GM21737 (cell line): ENCODE measurements at regions not wholly inside any gene's neighbourhood (a gene's known extent, or its start where the extent isn't known, plus 50 kb on each side); places are given as distances from the start of the nearest gene placed in this dataset.
"Not testable (repeated sequence)": the region's sequence is repeated elsewhere in the genome, so short reads cannot be mapped to it uniquely, and the experiment has no call there.

ENCODE experiments used
- ATAC-seq: cut with Tn5 transposase; IDR thresholded peaks from one replicate; pipeline ENCODE4 v1.9.1; 2021; ENCODE audit warnings: mild to moderate bottlenecking, moderate library complexity; ENCODE audit not compliant: unreplicated experiment

DNA sequence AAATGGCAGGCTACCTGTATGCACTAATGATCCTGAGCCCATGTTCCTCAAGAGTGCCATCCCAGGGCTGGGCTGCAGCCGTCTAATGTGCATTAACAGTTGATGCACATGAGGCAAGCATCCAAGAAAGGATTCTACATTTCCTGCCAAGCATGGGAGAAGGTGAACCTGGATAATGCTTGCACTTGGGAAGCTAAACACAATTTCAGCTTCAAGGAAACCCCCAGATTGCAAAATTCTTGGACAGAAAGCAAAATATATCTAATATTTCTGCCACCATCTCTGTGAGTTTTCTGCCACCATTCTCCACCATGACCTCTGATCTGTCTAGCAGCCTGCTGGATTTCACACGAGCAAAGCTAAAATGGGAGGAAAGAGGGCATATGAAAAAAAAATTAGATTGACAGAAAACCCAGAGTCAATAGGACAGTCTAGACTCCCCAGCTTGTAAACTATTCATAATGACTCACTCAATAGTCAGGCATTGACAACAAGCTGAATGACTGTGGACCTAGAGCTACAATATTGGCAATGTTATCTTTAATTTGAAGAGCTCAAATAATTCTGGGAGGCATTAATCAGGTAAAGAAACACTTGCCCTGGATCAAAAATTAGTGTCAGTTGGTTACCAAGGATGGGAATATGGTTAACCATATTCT lies 91.9 kb upstream of the BCL2L14 start:
- no peak for ATAC-seq

DNA sequence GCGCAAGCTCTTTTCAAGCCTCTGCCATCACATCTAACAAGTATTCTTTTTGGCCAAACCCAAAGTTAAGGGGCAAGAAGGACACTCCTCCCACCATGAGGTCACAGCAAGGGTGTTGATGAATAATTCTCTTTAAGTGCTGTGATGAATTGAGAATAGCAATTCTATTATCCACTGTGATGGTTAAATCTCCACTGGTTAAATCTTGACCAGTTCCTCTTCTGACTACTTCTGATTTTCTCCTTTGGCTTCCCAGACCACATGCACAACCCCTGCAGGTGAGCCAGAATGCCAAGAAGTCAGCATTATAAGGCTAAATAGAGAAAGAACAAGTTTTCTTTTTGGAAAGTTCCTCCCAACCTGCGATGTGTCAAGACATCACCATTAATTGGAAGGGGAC lies 90.6 kb upstream of the BCL2L14 start:
- ATAC-seq, result no peak

DNA sequence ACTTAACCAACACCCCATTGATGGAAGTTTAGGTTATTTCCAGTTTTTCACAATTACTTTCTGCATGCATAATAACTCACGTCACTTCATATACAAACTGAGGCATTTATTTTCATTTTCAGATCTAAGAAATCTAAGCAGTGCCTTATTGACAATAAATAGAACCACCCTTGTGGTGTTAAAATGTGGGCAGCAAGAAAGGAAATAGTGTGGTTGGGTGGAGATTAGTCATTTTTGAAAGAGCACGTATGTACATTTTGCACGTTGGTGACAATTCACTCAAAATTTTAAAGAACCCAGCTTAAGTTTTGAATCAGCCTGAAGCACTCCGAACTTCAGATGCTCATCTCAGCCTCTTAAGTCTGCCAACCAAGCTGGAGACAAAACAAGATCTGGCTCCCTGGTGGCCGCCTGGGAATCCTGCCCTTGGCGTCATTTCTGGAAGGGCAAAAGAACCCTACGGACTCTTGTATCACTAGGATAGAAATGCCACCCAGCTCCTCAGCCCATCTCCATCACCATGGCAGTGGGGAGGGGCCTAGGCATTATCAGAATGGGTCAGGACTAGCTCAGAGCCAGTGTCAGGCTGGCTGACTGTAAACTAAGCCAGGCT lies 89.5 kb upstream of the BCL2L14 start:
- peak; percentile 78 for ATAC-seq

- ATAC-seq, result no peak
Observed at GRCh38 chr12:11984417-11984816, 86.3 kb upstream of the BCL2L14 start.

- ATAC-seq, result no peak
Observed at GRCh38 chr12:11986165-11986564, 84.6 kb upstream of the BCL2L14 start.

DNA sequence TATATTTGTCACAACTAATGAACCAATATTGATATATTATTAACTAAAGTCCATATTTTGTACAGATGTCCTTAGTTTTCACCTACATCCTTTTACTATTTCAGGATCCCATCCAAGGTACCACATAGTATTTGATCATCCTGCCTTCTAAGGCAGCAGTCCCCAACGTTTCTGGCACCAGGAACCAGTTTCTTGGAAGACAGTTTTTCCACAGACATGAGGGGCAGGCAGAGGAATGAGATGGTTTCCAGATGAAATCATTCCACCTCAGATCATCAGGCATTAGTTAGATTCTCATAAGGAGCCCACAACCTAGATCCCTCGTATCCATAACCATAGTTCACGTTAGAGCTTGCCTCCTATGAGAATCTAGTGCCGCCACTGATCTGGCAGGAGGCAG lies 82.8 kb upstream of the BCL2L14 start:
- ATAC-seq, result no peak

DNA sequence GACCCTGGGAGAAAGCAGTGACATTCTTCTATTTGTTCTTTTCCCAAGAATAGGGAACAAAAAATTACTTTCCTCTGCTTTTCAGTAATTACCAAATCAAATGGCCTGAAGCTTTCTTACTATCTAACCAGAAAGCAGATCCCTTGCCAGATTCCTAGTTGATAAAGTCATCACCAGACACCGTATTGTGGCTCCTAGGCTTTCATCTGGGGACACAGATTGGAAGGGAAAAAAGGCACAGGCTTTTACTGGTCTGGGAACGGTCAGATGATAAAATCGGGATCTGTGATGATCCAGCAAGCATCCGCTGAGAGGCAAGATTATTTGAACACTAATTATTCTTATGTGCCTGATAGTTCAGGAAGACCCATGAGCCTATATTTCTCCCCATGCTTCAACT lies 79.1 kb upstream of the BCL2L14 start:
- no peak for ATAC-seq

- no peak for ATAC-seq
Observed at GRCh38 chr12:11992515-11992914, 78.2 kb upstream of the BCL2L14 start.

GRCh38 chr12:11998307-11998943 lies 72.3 kb upstream of the BCL2L14 start:
- not testable (repeated sequence) for ATAC-seq

DNA sequence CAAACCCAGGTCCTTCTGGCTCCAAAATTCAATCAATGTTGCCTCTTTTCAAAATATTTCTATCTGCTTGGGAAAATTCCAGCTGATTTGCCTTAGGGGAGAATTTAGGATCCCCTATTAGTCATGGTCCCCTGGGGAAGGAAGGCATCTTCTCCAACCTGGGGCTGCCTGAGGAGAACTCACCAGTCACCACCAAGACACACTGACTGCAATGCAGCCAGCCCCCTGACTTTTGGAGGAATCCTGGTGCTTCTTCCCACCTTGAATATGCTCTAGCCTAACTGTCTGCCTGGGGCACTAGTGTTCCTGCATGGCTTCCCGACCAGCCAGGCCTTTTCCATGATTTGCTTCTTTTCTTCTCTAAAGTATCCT lies 71.8 kb upstream of the BCL2L14 start:
- ATAC-seq, result no peak

GRCh38 chr12:12003609-12004008 lies 67.1 kb upstream of the BCL2L14 start:
- ATAC-seq, result no peak

- ATAC-seq, result no peak
Observed at GRCh38 chr12:12004524-12004923, 66.2 kb upstream of the BCL2L14 start.

DNA sequence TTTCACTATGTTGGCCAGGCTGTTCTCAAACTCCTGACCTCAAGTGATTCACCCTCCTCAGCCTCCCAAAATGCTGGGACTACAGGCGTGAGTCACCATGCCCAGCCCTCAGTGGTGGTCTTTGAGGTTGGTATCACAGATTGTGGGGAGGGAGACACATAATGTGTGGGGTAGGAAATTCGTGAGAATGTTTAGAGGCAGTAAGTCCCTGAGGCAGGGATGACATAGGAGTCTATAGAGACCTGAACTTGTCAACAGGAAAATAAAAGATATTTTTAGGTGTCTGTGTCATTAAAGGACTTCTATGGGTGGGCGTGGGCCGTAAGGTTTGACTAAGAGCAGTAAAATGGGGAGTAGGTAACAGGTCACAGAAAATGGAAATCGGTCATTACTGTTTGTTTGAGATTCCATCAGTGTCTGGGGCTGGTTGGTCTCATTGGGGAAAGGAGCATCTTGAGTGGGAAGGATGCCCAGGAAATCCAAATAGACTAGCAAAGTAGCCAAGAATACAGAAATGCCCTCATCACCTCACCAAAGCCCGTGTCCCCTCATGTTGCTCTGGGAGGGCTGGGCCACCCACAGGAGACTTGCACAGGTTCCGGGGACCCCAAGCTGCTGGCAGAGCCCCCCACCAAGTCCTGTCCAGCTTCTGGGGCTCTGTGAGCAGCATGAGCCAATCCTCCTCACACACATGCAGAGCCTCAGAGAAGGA lies 63.6 kb upstream of the BCL2L14 start:
- no peak for ATAC-seq

DNA sequence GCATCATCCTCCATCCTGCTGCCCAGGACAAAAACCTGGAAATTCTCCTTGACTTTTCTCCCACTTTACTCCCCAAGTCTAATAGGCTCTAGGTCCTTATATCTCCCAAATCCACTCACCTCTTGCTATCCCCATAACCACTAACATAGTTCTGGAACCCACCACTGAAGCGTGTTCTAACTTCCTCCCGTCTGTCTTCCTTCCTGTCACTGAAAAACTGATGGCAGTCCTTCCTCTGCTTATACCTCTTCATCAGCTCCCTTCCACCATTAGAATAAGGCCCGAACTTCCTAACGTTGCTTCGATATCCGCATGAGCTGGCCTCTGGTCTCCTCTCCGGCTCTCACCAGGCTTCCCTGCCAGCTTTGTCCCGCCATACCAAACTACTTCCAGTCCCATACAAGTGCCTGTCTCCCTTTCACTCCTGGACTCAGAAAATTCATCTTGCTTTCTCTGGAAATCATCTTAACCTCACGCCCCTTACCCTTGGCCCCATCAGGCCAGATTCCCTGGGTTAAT lies 63.0 kb upstream of the BCL2L14 start:
- ATAC-seq, result no peak

DNA sequence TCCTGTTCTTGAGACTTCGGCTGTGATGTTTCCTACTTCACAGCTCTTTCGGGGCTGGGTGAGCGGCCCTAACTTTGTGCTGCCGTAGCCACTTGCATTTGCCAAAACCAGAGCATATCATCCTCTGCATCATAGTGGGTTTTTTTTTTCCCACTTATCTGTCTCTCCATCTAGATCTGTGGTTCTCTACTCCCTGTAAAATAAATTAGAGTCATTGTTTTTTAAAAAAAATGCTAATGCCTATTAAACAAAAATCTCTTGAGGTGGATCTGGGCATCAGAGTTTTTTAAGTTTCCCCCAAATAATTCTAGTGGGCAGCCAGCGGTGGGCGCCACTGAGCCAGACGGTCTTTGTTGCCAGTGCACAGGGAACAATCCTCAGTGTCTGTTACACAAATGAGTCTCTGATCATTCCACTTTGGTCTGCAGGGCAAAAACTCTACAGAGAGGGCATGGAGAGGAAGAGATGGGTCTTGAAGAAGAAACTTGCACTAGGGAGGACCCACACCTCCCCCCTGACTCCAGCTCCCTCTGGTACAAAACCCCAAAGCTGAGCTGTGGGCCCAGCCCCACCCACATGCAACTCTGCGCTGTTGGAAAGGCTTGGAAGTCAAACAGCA lies 62.4 kb upstream of the BCL2L14 start:
- no peak for ATAC-seq

- peak; percentile 48 for ATAC-seq
Observed at GRCh38 chr12:12008931-12009611, 61.7 kb upstream of the BCL2L14 start.

GRCh38 chr12:12009749-12010276 lies 60.9 kb upstream of the BCL2L14 start:
- ATAC-seq, result not testable (repeated sequence)

DNA sequence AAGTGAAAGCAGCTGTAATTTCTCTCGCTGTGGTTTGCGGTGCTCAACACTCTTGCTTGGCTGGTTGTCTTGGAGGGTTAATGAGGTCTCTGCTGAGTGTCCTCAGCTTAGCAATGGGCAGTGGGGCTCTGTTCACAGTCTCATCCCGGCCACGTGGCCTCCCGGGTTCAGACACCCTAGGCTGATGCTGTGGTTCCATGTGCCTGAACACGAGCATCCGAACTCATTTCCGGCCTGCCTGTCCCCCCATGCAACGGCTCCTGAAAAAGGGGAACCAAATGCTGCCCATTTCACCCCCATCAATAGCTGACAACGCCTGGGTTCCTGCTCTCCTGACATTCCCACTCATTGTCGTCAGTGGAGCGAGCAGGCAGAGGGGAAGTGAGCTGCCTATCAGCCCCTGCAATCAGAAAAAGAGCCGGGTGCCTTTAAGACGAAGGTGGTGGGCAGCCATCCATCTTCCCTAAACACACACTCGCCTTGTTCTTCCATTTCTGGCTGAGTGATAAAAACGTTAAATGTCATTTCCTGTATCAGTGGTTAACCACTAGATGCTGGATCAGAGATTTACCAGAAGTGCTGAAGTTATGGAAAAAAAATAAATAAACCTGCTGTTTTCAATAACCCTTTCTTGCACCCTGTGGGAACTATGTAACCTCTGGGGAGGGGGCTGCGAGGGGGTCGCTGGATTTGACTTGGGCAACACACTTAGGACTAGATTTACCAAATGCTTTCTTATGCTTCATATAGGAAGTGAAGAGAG lies 60.3 kb upstream of the BCL2L14 start:
- ATAC-seq, result peak; percentile 47

DNA sequence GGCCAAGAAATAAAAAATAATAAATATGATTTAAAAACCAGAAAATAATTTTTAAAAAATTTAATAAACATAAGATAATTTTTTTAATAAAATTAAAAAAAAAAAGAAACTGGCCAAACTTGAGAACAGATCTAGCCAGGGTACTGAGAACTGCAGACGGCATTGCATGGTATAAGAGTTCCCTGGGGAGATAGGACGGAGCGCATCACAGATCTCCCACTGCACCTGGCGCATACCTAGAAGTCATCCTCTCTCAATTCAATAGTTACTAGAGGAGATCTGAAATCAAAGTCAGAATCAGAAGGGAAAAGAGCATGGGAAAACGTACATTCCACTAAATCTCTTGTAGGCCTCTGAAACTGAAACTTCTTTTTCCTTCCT lies 58.9 kb upstream of the BCL2L14 start:
- ATAC-seq, result no peak
